GM23248 (cell line): ENCODE measurements at regions not wholly inside any gene's neighbourhood (a gene's known extent, or its start where the extent isn't known, plus 50 kb on each side); places are given as distances from the start of the nearest gene placed in this dataset.

Source experiments
- DNase-seq: peaks from one replicate; pipeline ENCODE4 v3.0.0-alpha.2; 2015
- H2AFZ ChIP-seq: fragments of 200-600 bp; sonication (generic); 2 replicates; pipeline ENCODE4 v1.6.1; 2016; ENCODE audit warnings: antibody characterized with exemption
- H3F3A ChIP-seq: fragments of 200-600 bp; sonication (generic); 2 replicates; pipeline ENCODE4 v1.6.1; 2016; ENCODE audit warnings: mild to moderate bottlenecking, antibody characterized with exemption, mixed run types; ENCODE audit not compliant: insufficient read depth
- H3K27ac ChIP-seq: fragments of 200-600 bp; sonication (generic); 2 replicates; pipeline ENCODE4 v1.5.1; 2016; ENCODE audit warnings: mild to moderate bottlenecking
- H3K27me3 ChIP-seq: fragments of 200-600 bp; sonication (generic); replicated peaks from 2 replicates; pipeline ENCODE4 v1.6.1; 2016; ENCODE audit warnings: mild to moderate bottlenecking; ENCODE audit not compliant: insufficient read depth
- H3K36me3 ChIP-seq: fragments of 200-600 bp; sonication (generic); 2 replicates; pipeline ENCODE4 v1.6.1; 2016; ENCODE audit warnings: low read depth, mild to moderate bottlenecking
- H3K4me1 ChIP-seq: fragments of 200-600 bp; sonication (generic); 2 replicates; pipeline ENCODE4 v1.6.1; 2016; ENCODE audit warnings: mild to moderate bottlenecking; ENCODE audit not compliant: insufficient read depth
- H3K4me2 ChIP-seq: fragments of 200-600 bp; sonication (generic); one replicate; pipeline ENCODE4 v1.6.1; 2016; ENCODE audit warnings: mild to moderate bottlenecking; ENCODE audit not compliant: unreplicated experiment
- H3K4me3 ChIP-seq: fragments of 200-600 bp; sonication (generic); 2 replicates; pipeline ENCODE4 v1.5.1; 2016; ENCODE audit warnings: mild to moderate bottlenecking
- H3K79me2 ChIP-seq: fragments of 200-600 bp; sonication (generic); 2 replicates; pipeline ENCODE4 v1.6.1; 2016; ENCODE audit warnings: mild to moderate bottlenecking; ENCODE audit not compliant: insufficient read depth
- H3K9ac ChIP-seq: fragments of 200-600 bp; sonication (generic); 2 replicates; pipeline ENCODE4 v1.6.1; 2016; ENCODE audit warnings: mild to moderate bottlenecking
- H3K9me2 ChIP-seq: fragments of 200-600 bp; sonication (generic); 2 replicates; pipeline ENCODE4 v1.6.1; 2016; ENCODE audit warnings: mixed run types, mild to moderate bottlenecking, moderate library complexity; ENCODE audit not compliant: insufficient read depth
- H3K9me3 ChIP-seq: fragments of 200-600 bp; sonication (generic); one replicate; pipeline ENCODE4 v1.6.1; 2017; ENCODE audit warnings: low read depth
- H4K20me1 ChIP-seq: fragments of 200-600 bp; sonication (generic); 2 replicates; pipeline ENCODE4 v1.6.0; 2016; ENCODE audit not compliant: insufficient read depth
- EZH2 ChIP-seq: fragments of 200-600 bp; sonication (generic); IDR thresholded peaks from 2 replicates; pipeline ENCODE4 v1.6.1; 2018; ENCODE audit warnings: antibody characterized with exemption, mild to moderate bottlenecking; ENCODE audit not compliant: insufficient read depth, poor library complexity, severe bottlenecking
- EZH2phosphoT487 ChIP-seq: fragments of 200-600 bp; sonication (generic); IDR thresholded peaks from 2 replicates; pipeline ENCODE4 v1.6.1; 2018; ENCODE audit warnings: antibody characterized with exemption, moderate library complexity, mild to moderate bottlenecking, low read depth; ENCODE audit not compliant: insufficient read depth
- WGBS, 2 experiments: methylation state at CpG; one replicate each; pipeline ENCODE4 v1.1.6; 2015 to 2017; ENCODE audit warnings: low lambda C conversion rate in 2 of 2, low coverage in 1 of 2; ENCODE audit errors: missing lambda C conversion rate in 2 of 2; 5-methylcytosine and 5-hydroxymethylcytosine counted together
- in situ Hi-C: fragments of 300-500 bp; cut with MboI; formaldehyde crosslinking; loops from 2 replicates; pipeline ENCODE4 v1.15.0; 2020

- Histone ChIP-seq H3K79me2 (no peaks in the 10 kb centered on the region), H3K9me2 (no peaks in the 10 kb centered on the region), H3K4me2 (no peak overlapping the region), H3K4me3 (no peak overlapping the region), H3K27me3 (no peaks in the 10 kb centered on the region), H2AFZ (no peak overlapping the region), H3F3A (no peaks in the 10 kb centered on the region), H3K36me3 (no peaks in the 10 kb centered on the region), H4K20me1 (no peaks in the 10 kb centered on the region), H3K9ac (no peak overlapping the region), H3K4me1 (no peaks in the 10 kb centered on the region), H3K9me3 (no peaks in the 10 kb centered on the region), H3K27ac (no peak overlapping the region)
- 16 to 19% methylated on average over 1 of the region's 1 CpG for WGBS, 2 experiments
- no peak for DNase-seq
- TF ChIP-seq EZH2phosphoT487 (no peak), EZH2 (no peak)
- in situ Hi-C loops: no loop called here
Observed at GRCh38 chr14:62253171-62253570, 491.0 kb downstream of the SNAPC1 start.

GRCh38 chr14:62253911-62254310, 491.7 kb downstream of the SNAPC1 start:
- Histone ChIP-seq H3K36me3 (no peaks in the 10 kb centered on the region), H3K4me1 (no peaks in the 10 kb centered on the region), H3K9ac (no peak overlapping the region), H3K4me2 (no peak overlapping the region), H3K4me3 (no peak overlapping the region), H3K27me3 (no peaks in the 10 kb centered on the region), H3K27ac (no peak overlapping the region), H4K20me1 (no peaks in the 10 kb centered on the region), H3K79me2 (no peaks in the 10 kb centered on the region), H2AFZ (no peak overlapping the region), H3K9me2 (no peaks in the 10 kb centered on the region), H3F3A (no peaks in the 10 kb centered on the region), H3K9me3 (no peaks in the 10 kb centered on the region)
- 39 to 47% methylated on average over 2 of the region's 2 CpGs for WGBS, 2 experiments
- DNase-seq: no peak
- in situ Hi-C loops: no loop called here
- TF ChIP-seq EZH2phosphoT487: no peak
- TF ChIP-seq EZH2: no peak

GRCh38 chr14:62269204-62269603, 507.0 kb downstream of the SNAPC1 start:
- no peaks in the 10 kb centered on the region for H3F3A ChIP-seq
- 59 to 64% methylated on average over 6 of the region's 6 CpGs for WGBS, 2 experiments
- no peaks in the 10 kb centered on the region for H3K79me2 ChIP-seq
- H2AFZ ChIP-seq: no peak overlapping the region
- no peaks in the 10 kb centered on the region for H3K9me2 ChIP-seq
- H3K9me3 ChIP-seq: no peaks in the 10 kb centered on the region
- no peak overlapping the region for H3K4me3 ChIP-seq
- no peaks in the 10 kb centered on the region for H3K27me3 ChIP-seq
- in situ Hi-C loops: no loop called here
- no peak overlapping the region for H3K4me2 ChIP-seq
- H3K36me3 ChIP-seq: no peaks in the 10 kb centered on the region
- no peak overlapping the region for H3K27ac ChIP-seq
- DNase-seq: no peak
- TF ChIP-seq EZH2phosphoT487 (no peak), EZH2 (no peak)
- H3K4me1 ChIP-seq: no peaks in the 10 kb centered on the region
- H4K20me1 ChIP-seq: no peaks in the 10 kb centered on the region
- no peak overlapping the region for H3K9ac ChIP-seq

- no peak overlapping the region for H2AFZ ChIP-seq
- no peaks in the 10 kb centered on the region for H3K9me3 ChIP-seq
- H3K36me3 ChIP-seq: no peaks in the 10 kb centered on the region
- H3K27me3 ChIP-seq: no peaks in the 10 kb centered on the region
- DNase-seq: no peak
- no peaks in the 10 kb centered on the region for H3K79me2 ChIP-seq
- no peak overlapping the region for H3K27ac ChIP-seq
- TF ChIP-seq EZH2phosphoT487: no peak
- no peak for TF ChIP-seq EZH2
- no peak overlapping the region for H3K4me2 ChIP-seq
- no peaks in the 10 kb centered on the region for H4K20me1 ChIP-seq
- H3K4me1 ChIP-seq: no peaks in the 10 kb centered on the region
- no peaks in the 10 kb centered on the region for H3K9me2 ChIP-seq
- no peaks in the 10 kb centered on the region for H3F3A ChIP-seq
- no peak overlapping the region for H3K9ac ChIP-seq
- H3K4me3 ChIP-seq: no peak overlapping the region
- 26 to 45% methylated on average over 1 of the region's 1 CpG for WGBS, 2 experiments
- in situ Hi-C loops: no loop called here
Observed at GRCh38 chr14:62270236-62270635, 508.0 kb downstream of the SNAPC1 start.

- H2AFZ ChIP-seq: no peak overlapping the region
- no peak overlapping the region for H3K4me3 ChIP-seq
- no peak overlapping the region for H3K9ac ChIP-seq
- no peaks in the 10 kb centered on the region for H4K20me1 ChIP-seq
- in situ Hi-C loops: no loop called here
- no peak overlapping the region for H3K27ac ChIP-seq
- H3K36me3 ChIP-seq: no peaks in the 10 kb centered on the region
- no peak overlapping the region for H3K4me2 ChIP-seq
- no peaks in the 10 kb centered on the region for H3K4me1 ChIP-seq
- no peaks in the 10 kb centered on the region for H3K27me3 ChIP-seq
- no peaks in the 10 kb centered on the region for H3K9me2 ChIP-seq
- H3K9me3 ChIP-seq: no peaks in the 10 kb centered on the region
- no peak for TF ChIP-seq EZH2phosphoT487
- TF ChIP-seq EZH2: no peak
- no peaks in the 10 kb centered on the region for H3K79me2 ChIP-seq
- DNase-seq: no peak
- no peaks in the 10 kb centered on the region for H3F3A ChIP-seq
Observed at GRCh38 chr14:62280366-62280765, 518.1 kb downstream of the SNAPC1 start.
